ENCODE measurements at regions not wholly inside any gene's neighbourhood (a gene's known extent, or its start where the extent isn't known, plus 50 kb on each side); places are given as distances from the start of the nearest gene placed in this dataset.

GRCh38 chr9:106649664-106650063, 213.3 kb upstream of the ZNF462 start:
- intact Hi-C loops (cut with DNase I): no loop called here
- 92 to 95% (median 93%) methylated on average over 4 of the region's 4 CpGs for WGBS, 3 donors
- Histone ChIP-seq H3K27me3 (ENCODE audit: insufficient read depth in 3 of 3, low read length in 2 of 3) (no peaks in the 10 kb centered on the region), H3K36me3 (ENCODE audit: insufficient read depth in 1 of 2, low read depth in 1 of 2) (no peaks in the 10 kb centered on the region), H3K4me1 (no peaks in the 10 kb centered on the region), H3K27ac (no peak overlapping the region), H3K9me3 (no peaks in the 10 kb centered on the region), H3K4me3 (no peak overlapping the region)
- no peak for DNase-seq
- TF ChIP-seq CTCF (IDR thresholded peaks at IDR 0.05): no peak
- no peak for ATAC-seq

GRCh38 chr9:106653213-106653612, 209.8 kb upstream of the ZNF462 start:
- Histone ChIP-seq H3K4me3 (no peak overlapping the region), H3K4me1 (no peaks in the 10 kb centered on the region), H3K36me3 (ENCODE audit: insufficient read depth in 1 of 2, low read depth in 1 of 2) (no peaks in the 10 kb centered on the region), H3K27me3 (ENCODE audit: insufficient read depth in 3 of 3, low read length in 2 of 3) (no peaks in the 10 kb centered on the region), H3K9me3 (no peaks in the 10 kb centered on the region), H3K27ac (no peak overlapping the region)
- intact Hi-C loops (cut with DNase I): no loop called here
- DNase-seq (peak in 1 of 2 donors; percentile 15), ATAC-seq (peak in 3 of 4 donors; percentile 59 to 66 (median 61))
- TF ChIP-seq CTCF (IDR thresholded peaks at IDR 0.05): no peak

GRCh38 chr9:106655966-106656365, 207.0 kb upstream of the ZNF462 start:
- Histone ChIP-seq H3K4me3 (no peak overlapping the region), H3K27me3 (ENCODE audit: insufficient read depth in 3 of 3, low read length in 2 of 3) (no peaks in the 10 kb centered on the region), H3K36me3 (ENCODE audit: insufficient read depth in 1 of 2, low read depth in 1 of 2) (no peaks in the 10 kb centered on the region), H3K27ac (no peak overlapping the region), H3K4me1 (no peaks in the 10 kb centered on the region), H3K9me3 (no peaks in the 10 kb centered on the region)
- 69 to 81% (median 81%) methylated on average over 2 of the region's 2 CpGs for WGBS, 3 donors
- no peak for DNase-seq
- intact Hi-C loops (cut with DNase I): no loop called here
- no peak for ATAC-seq
- no peak for TF ChIP-seq CTCF (IDR thresholded peaks at IDR 0.05)

- ATAC-seq (no peak), DNase-seq (no peak)
- H3K36me3 ChIP-seq (ENCODE audit: insufficient read depth in 1 of 2, low read depth in 1 of 2): no peaks in the 10 kb centered on the region
- peaks cover 5% of the 10 kb centered on the region for H3K4me1 ChIP-seq
- intact Hi-C loops (cut with DNase I): no loop called here
- H3K4me3 ChIP-seq: no peak overlapping the region
- TF ChIP-seq CTCF (IDR thresholded peaks at IDR 0.05): no peak
- H3K27me3 ChIP-seq (ENCODE audit: insufficient read depth in 3 of 3, low read length in 2 of 3): no peaks in the 10 kb centered on the region
- H3K9me3 ChIP-seq: no peaks in the 10 kb centered on the region
- H3K27ac ChIP-seq: no peak overlapping the region
Measured at GRCh38 chr9:106657926-106658325, 205.0 kb upstream of the ZNF462 start.

- peaks cover 9% of the 10 kb centered on the region for H3K4me1 ChIP-seq
- H3K27me3 ChIP-seq (ENCODE audit: insufficient read depth in 3 of 3, low read length in 2 of 3): no peaks in the 10 kb centered on the region
- WGBS, 3 donors: 81 to 97% (median 96%) methylated on average over 1 of the region's 1 CpG
- H3K36me3 ChIP-seq (ENCODE audit: insufficient read depth in 1 of 2, low read depth in 1 of 2): no peaks in the 10 kb centered on the region
- H3K27ac ChIP-seq: no peak overlapping the region
- DNase-seq (no peak), ATAC-seq (no peak)
- no peaks in the 10 kb centered on the region for H3K9me3 ChIP-seq
- intact Hi-C loops (cut with DNase I): no loop called here
- no peak for TF ChIP-seq CTCF (IDR thresholded peaks at IDR 0.05)
- H3K4me3 ChIP-seq: no peak overlapping the region
Measured at GRCh38 chr9:106668534-106668933, 194.4 kb upstream of the ZNF462 start.

Measured in psoas muscle (tissue), 7 donors.